HG03135 (cell line): ENCODE measurements at regions not wholly inside any gene's neighbourhood (a gene's known extent, or its start where the extent isn't known, plus 50 kb on each side); places are given as distances from the start of the nearest gene placed in this dataset.

Source experiments
- ATAC-seq: cut with Tn5 transposase; IDR thresholded peaks from one replicate; pipeline ENCODE4 v1.9.1; 2021; ENCODE audit warnings: mild to moderate bottlenecking, moderate library complexity; ENCODE audit not compliant: unreplicated experiment

- ATAC-seq, result peak; percentile 48
Observed at GRCh38 chr14:71524320-71524982, 407.8 kb upstream of the RGS6 start.

GRCh38 chr14:71525663-71526221 is 406.5 kb upstream of the RGS6 start:
- ATAC-seq, result no peak

GRCh38 chr14:71526388-71526787 is 405.8 kb upstream of the RGS6 start:
- no peak for ATAC-seq

GRCh38 chr14:71527838-71528237 is 404.4 kb upstream of the RGS6 start:
- no peak for ATAC-seq

- ATAC-seq, result no peak
Observed at GRCh38 chr14:71529848-71530247, 402.4 kb upstream of the RGS6 start.

GRCh38 chr14:71532344-71532743 is 399.9 kb upstream of the RGS6 start:
- no peak for ATAC-seq

GRCh38 chr14:71532790-71533189 is 399.4 kb upstream of the RGS6 start:
- no peak for ATAC-seq

GRCh38 chr14:71533390-71533789 is 398.8 kb upstream of the RGS6 start:
- ATAC-seq, result no peak

- no peak for ATAC-seq
Observed at GRCh38 chr14:71533800-71534199, 398.4 kb upstream of the RGS6 start.

GRCh38 chr14:71534506-71534905 is 397.7 kb upstream of the RGS6 start:
- no peak for ATAC-seq

- ATAC-seq, result no peak
Observed at GRCh38 chr14:71536015-71536740, 396.1 kb upstream of the RGS6 start.

GRCh38 chr14:71536927-71537772 is 395.1 kb upstream of the RGS6 start:
- no peak for ATAC-seq

- no peak for ATAC-seq
Observed at GRCh38 chr14:71538288-71538687, 393.9 kb upstream of the RGS6 start.

- ATAC-seq, result no peak
Observed at GRCh38 chr14:71538938-71539649, 393.1 kb upstream of the RGS6 start.

GRCh38 chr14:71539650-71540285 is 392.5 kb upstream of the RGS6 start:
- no peak for ATAC-seq

GRCh38 chr14:71541271-71541670 is 391.0 kb upstream of the RGS6 start:
- no peak for ATAC-seq

GRCh38 chr14:71541973-71542690 is 390.1 kb upstream of the RGS6 start:
- no peak for ATAC-seq

- ATAC-seq, result no peak
Observed at GRCh38 chr14:71549421-71550050, 382.7 kb upstream of the RGS6 start.

GRCh38 chr14:71550367-71550766 is 381.9 kb upstream of the RGS6 start:
- ATAC-seq, result no peak
